ENCODE measurements at regions not wholly inside any gene's neighbourhood (a gene's known extent, or its start where the extent isn't known, plus 50 kb on each side); places are given as distances from the start of the nearest gene placed in this dataset.

DNA sequence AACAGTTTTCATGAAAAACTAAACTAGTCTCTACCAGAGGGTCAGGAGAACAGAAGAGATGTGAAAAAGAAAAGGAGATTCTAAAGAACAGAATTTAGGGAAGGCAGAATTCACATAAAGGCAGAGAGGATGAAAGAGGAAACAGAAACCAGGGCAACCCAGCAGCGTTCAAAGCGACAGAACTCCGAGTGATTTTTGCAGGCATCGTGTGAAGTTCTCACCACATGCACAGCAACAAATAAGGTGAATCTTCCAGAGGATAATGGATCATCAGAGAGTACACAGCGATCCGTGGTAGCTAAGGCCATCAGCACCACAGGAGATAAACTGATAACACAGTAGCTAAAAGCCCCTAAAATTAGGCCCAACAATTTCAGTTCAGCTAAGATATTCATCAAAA lies 250.8 kb upstream of the THBS1 start:
- DNase-seq (no peak), ATAC-seq (no peak)
- no peaks in the 10 kb centered on the region for H3K9me3 ChIP-seq
- H3K36me3 ChIP-seq (ENCODE audit: insufficient read depth in 1 of 2, low read depth in 1 of 2) = no peaks in the 10 kb centered on the region
- intact Hi-C loops (cut with DNase I) = no loop called here
- H3K27me3 ChIP-seq (ENCODE audit: insufficient read depth in 3 of 3, low read length in 2 of 3) = no peaks in the 10 kb centered on the region
- TF ChIP-seq, protein P1, sequence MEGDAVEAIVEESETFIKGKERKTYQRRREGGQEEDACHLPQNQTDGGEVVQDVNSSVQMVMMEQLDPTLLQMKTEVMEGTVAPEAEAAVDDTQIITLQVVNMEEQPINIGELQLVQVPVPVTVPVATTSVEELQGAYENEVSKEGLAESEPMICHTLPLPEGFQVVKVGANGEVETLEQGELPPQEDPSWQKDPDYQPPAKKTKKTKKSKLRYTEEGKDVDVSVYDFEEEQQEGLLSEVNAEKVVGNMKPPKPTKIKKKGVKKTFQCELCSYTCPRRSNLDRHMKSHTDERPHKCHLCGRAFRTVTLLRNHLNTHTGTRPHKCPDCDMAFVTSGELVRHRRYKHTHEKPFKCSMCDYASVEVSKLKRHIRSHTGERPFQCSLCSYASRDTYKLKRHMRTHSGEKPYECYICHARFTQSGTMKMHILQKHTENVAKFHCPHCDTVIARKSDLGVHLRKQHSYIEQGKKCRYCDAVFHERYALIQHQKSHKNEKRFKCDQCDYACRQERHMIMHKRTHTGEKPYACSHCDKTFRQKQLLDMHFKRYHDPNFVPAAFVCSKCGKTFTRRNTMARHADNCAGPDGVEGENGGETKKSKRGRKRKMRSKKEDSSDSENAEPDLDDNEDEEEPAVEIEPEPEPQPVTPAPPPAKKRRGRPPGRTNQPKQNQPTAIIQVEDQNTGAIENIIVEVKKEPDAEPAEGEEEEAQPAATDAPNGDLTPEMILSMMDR (IDR thresholded peaks at IDR 0.05) = no peak
- 84 to 91% (median 87%) methylated on average over 6 of the region's 6 CpGs for WGBS, 3 donors
- H3K4me1 ChIP-seq = no peaks in the 10 kb centered on the region
- no peak overlapping the region for H3K27ac ChIP-seq
- H3K4me3 ChIP-seq = no peak overlapping the region

DNA sequence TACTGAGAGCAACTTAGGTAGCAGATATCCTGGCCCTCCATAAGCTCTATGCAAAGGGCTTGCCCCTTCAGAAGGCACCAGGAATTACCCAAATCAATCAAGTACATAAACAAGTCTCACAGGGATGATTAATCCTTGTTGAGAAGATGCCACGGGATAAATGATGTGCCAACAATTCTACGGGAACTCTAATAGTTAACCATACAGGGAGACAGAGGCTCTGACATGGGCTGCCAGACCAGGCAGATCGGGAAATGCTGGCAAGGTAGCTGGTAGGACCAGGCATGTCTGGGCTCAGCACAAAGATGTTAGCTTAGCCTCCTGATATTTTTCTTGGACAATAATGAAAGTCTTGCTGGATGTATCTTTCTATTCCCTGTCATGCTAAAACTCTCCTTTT lies 249.3 kb upstream of the THBS1 start:
- WGBS, 3 donors = 66 to 80% (median 67%) methylated on average over 3 of the region's 3 CpGs
- Histone ChIP-seq H3K9me3 (no peaks in the 10 kb centered on the region), H3K4me1 (no peaks in the 10 kb centered on the region), H3K27ac (no peak overlapping the region), H3K36me3 (ENCODE audit: insufficient read depth in 1 of 2, low read depth in 1 of 2) (no peaks in the 10 kb centered on the region), H3K27me3 (ENCODE audit: insufficient read depth in 3 of 3, low read length in 2 of 3) (no peaks in the 10 kb centered on the region), H3K4me3 (no peak overlapping the region)
- TF ChIP-seq, protein P1 (IDR thresholded peaks at IDR 0.05) = no peak
- intact Hi-C loops (cut with DNase I) = no loop called here
- DNase-seq (no peak), ATAC-seq (no peak)

DNA sequence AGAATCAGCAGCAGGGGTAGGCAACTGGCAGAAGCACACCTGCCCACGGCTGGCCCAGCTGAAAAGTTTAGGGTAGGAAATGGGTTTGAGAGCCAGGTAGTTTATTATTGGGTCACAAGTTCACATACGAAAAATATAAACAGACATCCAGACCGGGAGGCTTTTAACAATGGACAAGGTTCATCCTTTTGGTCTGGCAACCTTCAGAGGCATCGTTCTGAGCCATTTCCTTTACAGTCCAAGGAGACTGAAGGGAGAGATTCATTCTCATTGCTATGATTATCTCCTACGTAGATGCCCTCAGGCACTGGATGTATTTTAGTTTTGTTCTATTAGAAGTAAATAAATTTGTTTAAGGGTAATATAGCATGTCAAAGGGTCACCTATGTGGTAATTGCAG lies 248.0 kb upstream of the THBS1 start:
- no peaks in the 10 kb centered on the region for H3K4me1 ChIP-seq
- TF ChIP-seq, protein P1 (IDR thresholded peaks at IDR 0.05) = no peak

DNA sequence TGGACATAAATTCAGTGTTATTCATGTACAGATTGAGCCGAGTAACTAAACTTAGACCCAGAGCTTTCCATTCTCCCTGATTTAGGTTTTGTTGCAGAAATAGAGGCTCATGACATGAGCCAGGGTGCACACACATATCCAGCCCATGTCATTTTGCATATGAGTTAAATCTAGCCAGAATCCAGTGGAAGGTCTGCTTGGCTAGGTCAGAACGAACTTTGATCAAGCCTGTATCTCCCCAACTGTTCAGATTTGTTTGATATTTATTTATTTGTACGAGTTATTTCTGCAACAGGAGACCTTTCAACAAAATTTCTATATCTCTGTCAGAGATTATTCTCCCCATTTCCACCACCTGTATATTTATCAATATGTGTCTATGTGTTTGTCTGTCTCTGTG lies 247.5 kb upstream of the THBS1 start:
- TF ChIP-seq, protein P1 (IDR thresholded peaks at IDR 0.05) = no peak
- no peak overlapping the region for H3K27ac ChIP-seq
- intact Hi-C loops (cut with DNase I) = no loop called here
- 81 to 90% (median 82%) methylated on average over 3 of the region's 3 CpGs for WGBS, 3 donors
- no peaks in the 10 kb centered on the region for H3K9me3 ChIP-seq
- no peak for ATAC-seq
- no peak for DNase-seq
- no peaks in the 10 kb centered on the region for H3K4me1 ChIP-seq
- no peaks in the 10 kb centered on the region for H3K36me3 ChIP-seq (ENCODE audit: insufficient read depth in 1 of 2, low read depth in 1 of 2)
- no peak overlapping the region for H3K4me3 ChIP-seq
- no peaks in the 10 kb centered on the region for H3K27me3 ChIP-seq (ENCODE audit: insufficient read depth in 3 of 3, low read length in 2 of 3)

More for the DNA sequence above, 248.0 kb upstream of the THBS1 start:
- Histone ChIP-seq H3K4me3 (no peak overlapping the region), H3K9me3 (no peaks in the 10 kb centered on the region), H3K27ac (no peak overlapping the region), H3K36me3 (ENCODE audit: insufficient read depth in 1 of 2, low read depth in 1 of 2) (no peaks in the 10 kb centered on the region), H3K27me3 (ENCODE audit: insufficient read depth in 3 of 3, low read length in 2 of 3) (no peaks in the 10 kb centered on the region)
- WGBS, 3 donors = 54 to 66% (median 55%) methylated on average over 5 of the region's 5 CpGs
- intact Hi-C loops (cut with DNase I) = no loop called here
- DNase-seq = no peak
- no peak for ATAC-seq

DNA sequence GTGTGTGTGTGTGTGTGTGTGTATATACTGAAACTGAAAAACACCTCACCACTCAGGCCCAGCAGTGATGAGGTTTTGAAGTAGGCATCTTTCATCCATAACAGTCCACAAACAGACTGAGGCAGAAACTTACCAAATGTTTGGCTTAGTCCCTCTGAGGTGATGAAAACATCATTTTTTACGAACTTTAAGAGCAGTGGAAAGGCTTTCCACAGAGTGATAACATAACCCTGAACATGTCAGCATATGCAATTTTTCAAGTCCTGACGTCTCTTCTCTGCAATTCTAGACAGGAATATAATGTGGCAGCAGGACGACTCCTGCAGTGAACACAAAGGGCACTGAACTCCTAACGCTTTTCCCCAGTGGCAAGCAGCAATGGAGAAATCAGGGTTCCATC lies 247.0 kb upstream of the THBS1 start:
- WGBS, 3 donors = 68 to 80% (median 69%) methylated on average over 4 of the region's 4 CpGs
- TF ChIP-seq, protein P1 (IDR thresholded peaks at IDR 0.05) = no peak
- H3K4me1 ChIP-seq = no peaks in the 10 kb centered on the region
- no peaks in the 10 kb centered on the region for H3K9me3 ChIP-seq
- H3K27ac ChIP-seq = no peak overlapping the region
- no peak overlapping the region for H3K4me3 ChIP-seq
- DNase-seq (no peak), ATAC-seq (no peak)
- intact Hi-C loops (cut with DNase I) = no loop called here
- H3K36me3 ChIP-seq (ENCODE audit: insufficient read depth in 1 of 2, low read depth in 1 of 2) = no peaks in the 10 kb centered on the region
- H3K27me3 ChIP-seq (ENCODE audit: insufficient read depth in 3 of 3, low read length in 2 of 3) = no peaks in the 10 kb centered on the region
